B cell (primary cell): ENCODE measurements at regions not wholly inside any gene's neighbourhood (a gene's known extent, or its start where the extent isn't known, plus 50 kb on each side); places are given as distances from the start of the nearest gene placed in this dataset.

Source experiments
- ATAC-seq: fragments of 200-7000 bp; cut with Tn5 transposase; one replicate; pipeline ENCODE4 v1.10.0; 2021; ENCODE audit warnings: low read depth, mild to moderate bottlenecking, moderate number of reproducible peaks, moderate library complexity
- CTCF ChIA-PET: fragments of 350-600 bp; sonication (Branson Sonifier 250); formaldehyde crosslinking; loops from one replicate; lab custom pipeline; 2021; ENCODE audit warnings: antibody characterized with exemption, inconsistent platforms; lab: Charles Lee
- POLR2A ChIA-PET: fragments of 350-600 bp; sonication (Branson Sonifier 250); formaldehyde crosslinking; loops from one replicate; lab custom pipeline; 2021; ENCODE audit warnings: antibody characterized with exemption; lab: Charles Lee
- DNase-seq: peaks from one replicate; pipeline ENCODE4 v3.0.0; 2013
- H2AFZ ChIP-seq: 2 replicates; pipeline ENCODE4 v1.6.1; 2012; ENCODE audit warnings: mild to moderate bottlenecking, low read depth, low read length; ENCODE audit not compliant: insufficient read depth, poor library complexity, severe bottlenecking
- H3K27ac ChIP-seq, 2 donors: 1 replicate in 1 of 2; 2 replicates in 1 of 2; pipeline ENCODE4 v1.5.1; 2012 to 2013; ENCODE audit warnings: low read length in 2 of 2, mild to moderate bottlenecking in 2 of 2, moderate library complexity in 1 of 2
- H3K27me3 ChIP-seq, 4 experiments: fragments of 200-600 bp in 1 of 4; sonication (generic) in 1 of 4; replicated peaks in 1 of 4; 1 replicate in 2 of 4; 2 replicates in 2 of 4; pipeline versions ENCODE4 v1.6.1 to v1.7.0; 2013 to 2016; ENCODE audit warnings: low read length in 3 of 4, mild to moderate bottlenecking in 2 of 4, mixed read lengths in 1 of 4, moderate library complexity in 1 of 4; ENCODE audit not compliant: insufficient read depth in 4 of 4, control insufficient read depth in 3 of 4; ENCODE audit errors: control extremely low read depth in 1 of 4
- H3K36me3 ChIP-seq, 2 experiments: replicated peaks in 1 of 2; 1 replicate in 1 of 2; 2 replicates in 1 of 2; pipeline versions ENCODE4 v1.6.1 to v1.7.1; 2013; ENCODE audit warnings: low read length in 1 of 2; ENCODE audit not compliant: insufficient read depth in 2 of 2, control insufficient read depth in 1 of 2; ENCODE audit errors: control extremely low read depth in 1 of 2, extremely low read depth in 1 of 2
- H3K4me1 ChIP-seq, 2 donors: fragments of 200-600 bp in 1 of 2; sonication (generic) in 1 of 2; 1 replicate in 1 of 2; 2 replicates in 1 of 2; pipeline versions ENCODE4 v1.5.1 to v1.6.1; 2013 to 2017; ENCODE audit warnings: low read length in 2 of 2; ENCODE audit not compliant: control insufficient read depth in 2 of 2, insufficient read depth in 2 of 2
- H3K4me2 ChIP-seq: replicated peaks from 2 replicates; pipeline ENCODE3; 2012; ENCODE audit warnings: mild to moderate bottlenecking, low read depth, low read length; ENCODE audit not compliant: poor library complexity, severe bottlenecking
- H3K4me3 ChIP-seq, 5 experiments: fragments of 200-600 bp in 1 of 5; sonication (generic) in 1 of 5; 1 replicate in 3 of 5; 2 replicates in 2 of 5; pipeline versions ENCODE4 v1.5.1 to v1.7.0; 2011 to 2016; ENCODE audit warnings: low read length in 4 of 5, mild to moderate bottlenecking in 4 of 5, low read depth in 2 of 5, control low read depth in 1 of 5, moderate library complexity in 1 of 5; ENCODE audit not compliant: insufficient read depth in 1 of 5; ENCODE audit errors: control extremely low read depth in 1 of 5, extremely low read depth in 1 of 5
- H3K79me2 ChIP-seq: fragments of 200-600 bp; sonication (generic); one replicate; pipeline ENCODE4 v1.6.0; 2016; ENCODE audit warnings: low read length; ENCODE audit not compliant: control insufficient read depth, insufficient read depth
- H3K9ac ChIP-seq: fragments of 200-600 bp; sonication (generic); 2 replicates; pipeline ENCODE4 v1.6.1; 2017; ENCODE audit warnings: mild to moderate bottlenecking, low read length, moderate library complexity
- H3K9me3 ChIP-seq, 3 donors: one replicate each; pipeline versions ENCODE4 v1.6.1 to v1.7.1; 2013; ENCODE audit warnings: low read length in 2 of 3; ENCODE audit not compliant: control insufficient read depth in 2 of 3, insufficient read depth in 1 of 3; ENCODE audit errors: control extremely low read depth in 1 of 3
- H4K20me1 ChIP-seq: 2 replicates; pipeline ENCODE4 v1.6.0; 2012; ENCODE audit warnings: mild to moderate bottlenecking, low read length; ENCODE audit not compliant: insufficient read depth, control insufficient read depth, poor library complexity, severe bottlenecking
- H3K27ac Mint-ChIP-seq: one replicate; pipeline ENCODE4 v1.8.0; 2021; ENCODE audit warnings: mixed read lengths
- H3K27me3 Mint-ChIP-seq: one replicate; pipeline ENCODE4 v1.8.0; 2021; ENCODE audit warnings: mixed read lengths
- H3K4me1 Mint-ChIP-seq: one replicate; pipeline ENCODE4 v1.8.0; 2021; ENCODE audit warnings: mixed read lengths
- H3K4me3 Mint-ChIP-seq: one replicate; pipeline ENCODE4 v1.8.0; 2021; ENCODE audit warnings: mixed read lengths
- H3K9me3 Mint-ChIP-seq: one replicate; pipeline ENCODE4 v1.8.0; 2022; ENCODE audit warnings: mixed read lengths; ENCODE audit not compliant: insufficient read depth
- EZH2 ChIP-seq: IDR thresholded peaks from 2 replicates; pipeline ENCODE4 v1.6.1; 2012; ENCODE audit warnings: borderline replicate concordance, low read depth, mild to moderate bottlenecking, moderate library complexity, low read length; ENCODE audit not compliant: insufficient read depth, poor library complexity, severe bottlenecking
- WGBS: methylation state at CpG from one replicate; pipeline ENCODE4 v1.1.5; 2013; ENCODE audit warnings: missing lambda C conversion rate; ENCODE audit not compliant: insufficient coverage; 5-methylcytosine and 5-hydroxymethylcytosine counted together
- intact Hi-C: fragments of 100-400 bp; cut with micrococcal nuclease; formaldehyde crosslinking; loops from one replicate; pipeline ENCODE4 v1.10.0; 2022
- TF ChIP-seq, protein P1 (sequence below): fragments of 200-600 bp; IDR thresholded peaks from one replicate; pipeline ENCODE4 v1.8.0; 2022; ENCODE audit warnings: antibody characterized with exemption, mild to moderate bottlenecking

DNA sequence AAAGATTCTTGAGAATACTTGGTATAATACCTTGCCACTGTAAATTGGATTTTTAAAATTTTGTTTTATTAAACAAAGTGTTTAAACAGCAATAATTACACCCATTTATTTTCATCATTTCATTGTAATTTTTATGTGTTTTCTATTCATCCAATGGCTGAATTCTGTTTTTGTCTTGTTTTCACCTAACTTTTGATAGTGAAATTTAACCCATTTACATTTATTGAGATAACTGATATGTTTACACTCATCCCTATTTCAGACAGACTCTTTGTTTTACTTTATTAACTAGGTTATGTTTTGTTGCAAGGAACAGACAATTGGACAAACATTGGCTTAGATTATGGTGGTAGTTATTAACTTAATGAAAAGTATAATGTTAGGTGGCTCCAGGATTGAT is 113.1 kb upstream of the REG3A start:
- Histone ChIP-seq H3K9me3 (peaks cover 0 to 4% (median 0%) of the 10 kb centered on the region in 3 donors), H3K9ac (no peak overlapping the region), H3K27ac (no peak overlapping the region), H2AFZ (no peak overlapping the region), H3K4me3 (no peak overlapping the region), H3K4me2 (no peak overlapping the region), H3K36me3 (no peaks in the 10 kb centered on the region), H3K79me2 (no peaks in the 10 kb centered on the region), H3K27me3 (no peaks in the 10 kb centered on the region), H4K20me1 (no peaks in the 10 kb centered on the region), H3K4me1 (no peaks in the 10 kb centered on the region)
- POLR2A ChIA-PET = no interaction called here
- Mint-ChIP-seq H3K27me3 (no peaks in the 10 kb centered on the region), H3K9me3 (peaks cover 2% of the 10 kb centered on the region), H3K4me1 (no peaks in the 10 kb centered on the region), H3K4me3 (no peak overlapping the region), H3K27ac (no peak overlapping the region)
- no peak for DNase-seq
- TF ChIP-seq, protein P1, sequence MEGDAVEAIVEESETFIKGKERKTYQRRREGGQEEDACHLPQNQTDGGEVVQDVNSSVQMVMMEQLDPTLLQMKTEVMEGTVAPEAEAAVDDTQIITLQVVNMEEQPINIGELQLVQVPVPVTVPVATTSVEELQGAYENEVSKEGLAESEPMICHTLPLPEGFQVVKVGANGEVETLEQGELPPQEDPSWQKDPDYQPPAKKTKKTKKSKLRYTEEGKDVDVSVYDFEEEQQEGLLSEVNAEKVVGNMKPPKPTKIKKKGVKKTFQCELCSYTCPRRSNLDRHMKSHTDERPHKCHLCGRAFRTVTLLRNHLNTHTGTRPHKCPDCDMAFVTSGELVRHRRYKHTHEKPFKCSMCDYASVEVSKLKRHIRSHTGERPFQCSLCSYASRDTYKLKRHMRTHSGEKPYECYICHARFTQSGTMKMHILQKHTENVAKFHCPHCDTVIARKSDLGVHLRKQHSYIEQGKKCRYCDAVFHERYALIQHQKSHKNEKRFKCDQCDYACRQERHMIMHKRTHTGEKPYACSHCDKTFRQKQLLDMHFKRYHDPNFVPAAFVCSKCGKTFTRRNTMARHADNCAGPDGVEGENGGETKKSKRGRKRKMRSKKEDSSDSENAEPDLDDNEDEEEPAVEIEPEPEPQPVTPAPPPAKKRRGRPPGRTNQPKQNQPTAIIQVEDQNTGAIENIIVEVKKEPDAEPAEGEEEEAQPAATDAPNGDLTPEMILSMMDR = no peak
- no peak for TF ChIP-seq EZH2
- intact Hi-C loops = no loop called here
- CTCF ChIA-PET = no interaction called here
- no peak for ATAC-seq

DNA sequence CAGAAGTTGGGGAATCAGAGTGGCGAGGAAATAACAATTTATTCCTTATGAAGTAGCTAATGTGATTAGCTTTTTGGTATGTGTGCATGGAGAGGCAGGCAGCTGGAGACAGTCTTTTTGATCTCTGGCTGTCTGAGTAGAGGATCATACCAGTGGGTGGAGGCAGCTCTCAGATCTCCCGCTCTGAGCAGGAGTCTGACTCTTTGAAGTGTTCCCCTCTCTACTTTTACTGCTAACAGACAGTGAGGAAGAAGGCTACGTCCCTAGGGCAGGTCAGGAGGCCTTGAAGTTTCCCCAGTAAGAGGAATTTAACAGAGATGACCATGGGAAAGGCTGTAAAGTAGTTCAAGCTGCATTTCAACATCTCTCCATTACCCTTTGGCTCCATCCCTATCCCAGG is 111.9 kb upstream of the REG3A start:
- no peak overlapping the region for H3K27ac ChIP-seq
- TF ChIP-seq, protein P1 = no peak
- TF ChIP-seq EZH2 = no peak
- H3K9me3 ChIP-seq = peaks cover 0 to 4% (median 0%) of the 10 kb centered on the region in 3 donors
- DNase-seq = no peak
- Mint-ChIP-seq H3K27ac (no peak overlapping the region), H3K4me1 (no peaks in the 10 kb centered on the region), H3K27me3 (no peaks in the 10 kb centered on the region), H3K9me3 (peaks cover 2% of the 10 kb centered on the region), H3K4me3 (no peak overlapping the region)
- no peak overlapping the region for H3K4me2 ChIP-seq
- 75% methylated on average over 2 of the region's 3 CpGs for WGBS
- no peak overlapping the region for H2AFZ ChIP-seq
- no peaks in the 10 kb centered on the region for H3K27me3 ChIP-seq
- H3K4me1 ChIP-seq = no peaks in the 10 kb centered on the region
- no peaks in the 10 kb centered on the region for H4K20me1 ChIP-seq
- no peak overlapping the region for H3K4me3 ChIP-seq
- ATAC-seq = no peak
- ChIA-PET CTCF (no interaction called here), POLR2A (no interaction called here)
- H3K79me2 ChIP-seq = no peaks in the 10 kb centered on the region
- intact Hi-C loops = no loop called here
- H3K9ac ChIP-seq = no peak overlapping the region
- H3K36me3 ChIP-seq = no peaks in the 10 kb centered on the region
